ENCODE measurements at regions not wholly inside any gene's neighbourhood (a gene's known extent, or its start where the extent isn't known, plus 50 kb on each side); places are given as distances from the start of the nearest gene placed in this dataset.

DNA sequence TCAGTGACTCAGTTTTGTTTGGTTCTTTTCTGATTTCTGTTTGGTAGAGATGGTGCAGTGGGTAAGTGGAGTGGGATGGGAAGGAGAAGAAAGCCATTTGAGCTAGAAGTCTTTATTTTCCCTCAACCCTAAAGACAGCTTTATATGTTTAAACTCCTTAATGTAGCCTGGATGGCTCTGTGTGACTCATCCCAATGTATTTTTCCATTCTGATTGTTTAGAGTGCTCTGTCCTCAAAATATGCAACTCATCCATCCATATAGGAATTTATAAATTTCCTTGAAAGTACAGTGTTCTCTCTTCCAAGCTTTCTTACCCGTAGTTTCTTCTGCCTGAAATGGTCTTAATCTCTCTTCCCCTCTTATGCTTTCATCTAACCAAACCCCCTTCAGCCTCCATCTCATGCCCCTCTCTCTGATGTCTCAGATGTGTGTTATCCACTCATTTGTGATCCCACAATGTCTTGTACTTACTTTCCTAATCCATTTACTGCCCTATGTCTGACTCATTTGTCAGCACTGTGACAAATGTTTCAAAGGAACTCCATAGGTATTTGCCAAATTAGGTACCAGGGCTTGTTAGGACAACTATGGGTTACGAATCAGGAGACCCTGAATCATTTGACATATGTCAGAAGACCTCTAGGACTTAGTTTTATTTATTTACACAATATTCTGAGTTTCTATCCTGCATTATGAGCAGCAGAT, 217.5 kb upstream of the SGCD start:
- peak; percentile 34 for DNase-seq (ENCODE audit: low read depth)

DNA sequence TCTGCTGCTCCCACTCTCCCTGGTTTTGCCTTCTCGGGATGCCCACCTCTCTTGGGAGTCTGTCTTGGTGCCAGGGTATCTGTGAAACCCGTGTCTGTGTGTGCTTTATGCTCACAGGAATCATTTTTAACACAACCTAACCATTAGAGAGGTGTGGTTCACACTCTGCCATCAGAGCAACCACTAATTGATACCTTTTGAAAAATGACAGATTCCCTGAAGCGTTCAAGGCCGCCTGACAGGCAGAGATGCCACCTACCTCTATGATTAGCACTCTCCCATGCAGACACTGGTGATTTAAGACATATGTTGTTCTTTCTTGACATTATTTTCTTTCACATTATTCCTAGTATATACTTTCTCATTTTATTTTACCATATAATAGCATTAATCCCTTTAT, 207.3 kb upstream of the SGCD start:
- DNase-seq (ENCODE audit: low read depth), result no peak

DNA sequence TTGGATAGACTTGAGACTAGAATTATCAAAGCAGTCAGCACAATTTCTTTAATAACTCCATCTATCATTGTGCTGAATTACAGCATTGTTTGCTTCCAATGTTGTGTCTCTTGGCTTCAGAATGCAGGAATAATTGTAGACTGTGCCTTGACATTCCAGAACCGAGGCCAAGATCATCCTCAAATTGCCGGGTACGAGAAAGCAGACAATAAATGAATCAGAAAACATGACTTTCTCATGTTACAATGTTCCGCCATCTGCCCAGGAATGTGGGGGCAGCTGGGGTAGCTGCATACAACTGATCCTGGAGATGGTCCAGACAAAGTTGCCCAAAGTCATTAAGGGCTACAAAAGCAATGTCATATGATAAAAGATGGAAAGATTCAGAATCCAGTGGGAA, 206.2 kb upstream of the SGCD start:
- DNase-seq (ENCODE audit: low read depth), result peak; percentile 63

DNA sequence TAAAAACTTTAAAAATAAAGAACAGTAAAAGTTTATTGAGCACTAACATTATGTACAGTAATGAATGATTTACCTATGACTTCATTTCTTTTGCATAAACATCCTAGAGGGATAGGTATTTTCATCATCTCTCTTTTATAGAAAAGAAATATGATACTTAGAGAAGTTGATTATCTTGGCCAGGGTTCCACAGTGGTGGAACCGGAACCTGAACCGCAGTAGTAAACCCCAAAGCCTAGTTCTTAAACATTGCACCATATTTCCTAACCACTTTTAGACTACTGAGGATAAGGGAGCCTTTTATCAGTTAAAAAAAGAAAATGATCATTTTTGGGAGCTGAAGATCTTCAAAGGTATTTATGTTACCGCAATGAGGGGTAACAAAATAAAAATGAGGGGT, 205.7 kb upstream of the SGCD start:
- DNase-seq (ENCODE audit: low read depth), result peak; percentile 73

DNA sequence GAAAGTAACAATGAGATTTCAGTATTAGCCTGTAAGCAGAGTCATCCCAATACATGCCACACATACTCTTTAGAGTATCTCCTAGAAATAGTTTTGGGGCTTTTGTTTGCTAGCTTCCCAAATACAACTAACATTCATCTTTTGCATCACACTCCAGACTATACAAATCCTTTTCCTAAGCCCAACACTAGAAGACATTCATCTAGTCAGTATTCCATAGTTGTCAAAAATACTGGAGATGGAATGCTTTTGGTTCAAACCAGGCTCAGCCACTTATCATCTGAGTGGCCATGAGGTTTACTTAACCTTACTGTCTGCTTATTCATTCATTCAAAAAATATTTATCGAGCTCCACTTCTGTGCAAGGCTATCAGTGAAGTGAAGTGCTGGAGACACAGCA, 205.1 kb upstream of the SGCD start:
- no peak for DNase-seq (ENCODE audit: low read depth)

DNA sequence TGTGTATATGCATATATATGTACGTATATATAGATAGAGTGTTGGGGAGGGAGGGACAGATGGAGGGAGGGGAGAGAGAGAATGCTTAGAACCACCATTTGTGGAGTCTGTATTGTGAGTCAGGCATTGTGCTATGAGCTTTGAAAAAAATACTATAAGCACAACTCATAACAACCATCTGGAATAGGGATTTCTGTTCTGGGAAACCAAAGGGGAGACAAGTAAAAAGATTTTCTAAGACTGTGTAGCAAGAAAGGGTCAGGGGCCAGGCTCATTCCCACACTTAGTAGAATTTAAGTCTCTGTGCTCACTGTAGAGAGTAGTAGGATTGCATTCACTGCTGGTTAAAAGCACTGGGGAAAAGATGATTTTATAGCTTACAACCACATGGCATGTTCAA, 202.3 kb upstream of the SGCD start:
- no peak for DNase-seq (ENCODE audit: low read depth)

DNA sequence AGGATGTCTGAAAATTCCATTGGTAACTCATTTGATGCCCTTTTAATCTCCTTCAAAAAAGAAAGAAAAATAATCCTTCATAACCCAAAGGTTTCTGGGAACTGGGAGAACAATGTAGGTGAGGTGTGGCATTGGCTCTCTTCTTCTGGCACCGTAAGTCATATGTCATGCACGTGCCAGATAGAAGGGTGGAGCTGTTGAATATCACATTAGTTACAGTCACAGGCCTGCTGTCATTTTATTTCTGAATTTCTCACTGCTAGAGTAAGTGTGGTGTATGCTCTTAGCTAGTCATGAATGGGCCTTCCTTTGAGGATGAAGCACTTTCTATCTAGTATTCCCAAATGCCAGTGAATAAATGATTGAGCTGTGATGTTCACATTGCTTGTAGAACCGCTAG, 201.8 kb upstream of the SGCD start:
- no peak for DNase-seq (ENCODE audit: low read depth)

DNA sequence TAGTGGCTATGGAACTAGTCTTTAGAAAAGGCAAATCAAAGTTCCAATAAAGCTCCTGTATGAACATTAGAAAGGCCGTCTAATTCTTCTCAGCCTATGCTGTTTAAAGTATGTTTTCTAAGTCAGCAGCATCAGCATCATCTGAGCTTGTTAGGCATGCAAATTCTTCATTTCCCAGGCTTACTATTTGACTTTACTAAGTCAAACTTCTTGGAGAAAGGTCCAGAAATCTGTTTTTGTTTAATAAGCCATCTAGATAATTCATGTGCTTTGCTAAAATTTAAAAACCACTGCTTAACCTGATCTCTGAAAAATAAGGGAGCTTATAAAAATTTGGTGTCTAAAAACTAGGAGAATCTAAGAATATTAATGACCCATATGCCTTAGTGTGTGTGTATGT, 200.2 kb upstream of the SGCD start:
- no peak for DNase-seq (ENCODE audit: low read depth)

DNA sequence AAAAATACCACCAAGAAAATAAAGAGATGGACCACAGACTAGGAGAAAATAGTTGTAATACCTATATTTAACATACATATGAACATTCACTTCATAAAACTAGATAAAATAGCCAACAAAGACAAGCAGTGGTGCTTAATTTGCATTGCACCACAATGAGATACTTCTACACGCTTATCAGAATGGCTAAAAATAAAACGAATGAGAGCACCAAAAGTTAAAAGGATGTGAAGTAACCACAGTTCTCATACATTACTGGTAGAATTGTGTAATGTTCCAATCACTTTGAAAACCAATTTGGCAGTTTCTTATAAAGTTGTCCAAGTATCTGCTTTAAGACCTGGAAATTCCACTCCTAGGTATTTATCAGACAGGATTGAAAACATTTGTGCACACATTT, 198.9 kb upstream of the SGCD start:
- no peak for DNase-seq (ENCODE audit: low read depth)

DNA sequence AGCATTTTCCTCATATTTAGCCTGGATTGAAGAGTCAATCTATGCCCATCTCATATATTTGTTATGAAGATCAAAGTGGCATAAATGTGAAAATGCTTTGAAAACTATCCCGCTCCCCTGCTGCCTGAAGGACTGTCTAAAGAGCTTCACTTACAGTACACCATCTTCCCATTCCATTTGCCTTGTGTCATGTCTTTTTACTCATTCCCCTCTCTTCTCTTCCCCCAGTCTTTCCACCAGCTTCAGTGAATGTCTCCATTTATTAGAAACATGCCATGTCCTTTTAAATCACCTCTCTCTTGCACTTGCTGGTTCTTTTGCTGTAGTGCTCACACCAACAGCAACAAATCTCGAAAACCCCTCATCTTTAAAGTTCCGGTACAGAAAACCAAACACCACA, 192.7 kb upstream of the SGCD start:
- no peak for DNase-seq (ENCODE audit: low read depth)

DNA sequence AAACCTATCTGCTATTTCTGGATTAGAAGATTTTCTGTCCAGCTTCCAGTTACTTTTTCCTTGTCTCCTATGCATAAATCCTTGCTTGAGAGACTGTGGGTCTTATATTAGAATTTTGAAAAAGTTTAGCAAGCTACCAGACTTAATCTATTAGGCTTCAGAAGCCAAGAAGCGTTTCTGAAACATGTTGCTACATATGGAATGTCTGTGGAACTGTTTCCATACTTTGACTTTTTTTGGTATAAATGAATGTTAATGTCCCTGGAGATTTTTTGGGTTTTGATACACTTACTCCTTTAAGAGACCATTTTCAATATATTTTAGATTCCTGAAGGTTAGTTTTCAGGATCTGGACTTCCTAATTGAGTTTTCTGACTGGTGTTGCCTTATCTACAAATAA, 191.4 kb upstream of the SGCD start:
- no peak for DNase-seq (ENCODE audit: low read depth)

DNA sequence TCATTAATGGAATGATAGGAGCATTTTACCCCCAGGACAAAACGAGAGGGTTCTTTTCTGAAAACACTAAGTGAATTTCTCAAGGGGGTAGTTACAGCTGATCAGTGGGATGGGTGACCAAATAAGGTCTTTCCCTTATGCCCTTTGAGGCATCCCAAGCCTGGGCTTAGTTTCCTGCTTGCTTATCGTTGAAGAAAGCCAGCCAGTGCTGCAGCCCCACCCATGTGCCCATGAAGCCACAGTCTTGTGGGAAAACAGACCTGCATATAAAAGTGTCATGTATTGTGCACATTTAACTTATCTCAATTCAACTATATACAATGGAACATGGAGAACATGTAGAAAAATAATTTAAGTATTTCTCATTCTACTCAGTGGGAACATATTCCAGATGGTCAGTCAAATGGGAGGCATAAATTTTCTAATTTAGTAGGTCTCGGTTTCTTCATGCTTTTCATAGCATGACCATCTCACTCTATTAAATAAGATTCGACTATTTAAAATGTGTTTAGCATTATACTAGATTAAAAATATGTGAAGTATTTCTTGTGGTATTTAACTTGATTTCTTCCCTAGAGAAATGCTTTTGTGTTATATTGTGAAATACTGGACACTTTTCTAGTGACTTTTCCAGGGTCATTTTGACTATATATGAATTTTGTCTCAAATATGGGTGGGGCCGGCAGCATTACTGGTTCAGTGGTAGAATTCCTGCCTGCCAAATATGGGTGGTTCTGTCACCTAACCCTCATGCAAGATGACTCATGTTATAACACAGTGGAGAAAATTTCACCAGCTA, 189.7 kb upstream of the SGCD start:
- peak; percentile 40 for DNase-seq (ENCODE audit: low read depth)

DNA sequence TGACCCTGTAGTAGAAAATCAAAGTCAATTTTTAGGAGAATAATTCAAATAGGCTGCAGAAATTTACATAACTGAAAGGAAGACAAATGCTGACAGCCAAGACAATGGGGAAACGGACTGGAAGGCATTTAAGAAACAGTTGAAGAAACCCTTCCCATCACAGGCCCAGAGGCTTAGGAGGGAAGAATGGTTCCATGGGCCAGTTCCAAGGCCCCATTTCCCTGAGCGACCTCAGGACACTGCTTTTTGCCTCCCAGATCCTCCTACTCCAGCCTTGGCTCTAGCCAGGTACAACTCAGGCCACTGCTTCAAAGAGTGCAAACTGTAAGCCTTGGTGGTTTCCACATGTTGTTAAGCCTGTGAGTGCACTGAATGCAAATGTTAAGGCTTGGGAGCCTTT, 184.1 kb upstream of the SGCD start:
- DNase-seq (ENCODE audit: low read depth), result no peak

DNA sequence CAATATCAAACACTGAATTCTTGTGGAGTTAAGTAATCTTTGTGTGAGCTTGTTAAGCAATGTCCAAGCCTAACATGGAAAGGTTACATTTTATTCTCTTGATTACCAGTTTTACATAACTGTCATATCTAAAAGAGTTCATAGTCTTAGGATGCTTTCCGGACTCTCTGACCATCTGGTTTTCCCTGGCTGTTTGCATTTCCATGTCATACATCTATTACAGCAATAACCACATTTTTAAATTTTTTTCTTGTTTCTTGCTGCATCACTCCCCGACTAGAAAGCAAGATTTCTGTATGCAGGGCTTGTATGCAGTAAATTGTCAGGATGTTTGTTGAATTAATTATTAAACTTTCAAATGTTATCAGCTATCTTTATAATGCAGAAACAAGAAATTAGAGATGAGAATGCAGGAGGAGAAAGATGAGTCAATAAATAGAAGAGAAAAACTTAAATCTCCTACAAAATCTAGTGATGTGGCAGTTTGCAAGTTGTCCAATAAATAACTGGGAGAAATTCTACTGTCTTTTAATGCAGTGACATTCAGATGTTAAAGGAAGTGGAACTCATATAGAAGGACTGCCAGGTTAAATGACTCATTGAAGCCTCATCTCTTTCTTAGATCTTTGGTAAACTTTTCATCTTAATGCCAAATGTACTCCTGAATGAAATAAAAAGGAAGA, 179.6 kb upstream of the SGCD start:
- DNase-seq (ENCODE audit: low read depth), result peak; percentile 68

DNA sequence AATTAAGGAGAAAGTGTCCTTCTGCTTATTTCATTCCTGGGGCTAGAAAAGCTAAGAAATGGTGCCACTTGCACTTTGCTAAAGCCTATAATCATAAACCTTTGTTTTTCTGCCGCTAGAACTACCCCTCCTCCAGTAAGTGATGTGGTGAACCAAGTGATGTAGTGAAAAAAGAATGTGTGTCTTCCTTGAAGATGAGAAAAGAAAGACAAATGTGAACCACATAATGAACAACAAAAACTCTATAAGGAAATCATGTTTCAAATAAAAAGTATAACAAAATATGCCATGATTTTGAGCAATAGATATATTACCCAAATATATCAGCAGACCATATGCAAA, 179.0 kb upstream of the SGCD start:
- no peak for DNase-seq (ENCODE audit: low read depth)

DNA sequence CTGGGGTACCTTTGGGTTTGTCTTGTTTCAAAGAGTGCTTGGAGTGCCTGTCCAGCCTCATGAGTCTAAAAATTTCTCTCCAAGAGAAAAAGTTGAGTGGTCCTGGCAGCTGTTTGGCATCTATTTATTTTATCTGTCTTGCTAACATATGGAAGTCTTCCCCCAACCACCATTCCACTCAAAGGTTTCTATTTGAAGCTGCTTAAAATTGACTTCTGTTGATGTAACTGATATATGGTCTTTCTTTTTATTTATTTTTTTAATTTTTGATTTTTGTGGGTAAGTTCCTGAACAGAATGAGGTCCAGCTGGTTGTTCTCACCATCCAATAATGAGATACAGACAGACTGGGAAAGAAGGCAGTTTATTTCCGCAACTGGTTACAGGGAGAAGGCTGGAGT, 178.7 kb upstream of the SGCD start:
- no peak for DNase-seq (ENCODE audit: low read depth)

DNA sequence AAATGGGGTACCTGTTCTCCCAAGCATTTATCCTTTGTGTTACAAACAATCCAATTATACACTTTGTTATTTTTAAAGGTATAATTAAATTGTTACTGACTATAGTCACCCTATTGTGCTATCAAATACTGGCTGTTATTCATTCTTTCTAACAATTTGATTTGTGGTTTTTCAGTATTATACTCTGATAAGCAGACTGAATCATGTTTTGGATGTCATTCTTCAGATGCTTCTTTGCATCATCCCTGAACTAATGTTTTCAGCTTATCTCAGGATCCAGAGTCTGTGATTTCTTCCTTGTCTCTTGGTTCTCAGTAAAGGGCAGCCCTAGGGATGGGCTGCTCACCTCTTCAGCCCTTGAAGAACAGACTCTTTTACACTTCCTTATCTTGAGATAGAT, 177.8 kb upstream of the SGCD start:
- no peak for DNase-seq (ENCODE audit: low read depth)

DNA sequence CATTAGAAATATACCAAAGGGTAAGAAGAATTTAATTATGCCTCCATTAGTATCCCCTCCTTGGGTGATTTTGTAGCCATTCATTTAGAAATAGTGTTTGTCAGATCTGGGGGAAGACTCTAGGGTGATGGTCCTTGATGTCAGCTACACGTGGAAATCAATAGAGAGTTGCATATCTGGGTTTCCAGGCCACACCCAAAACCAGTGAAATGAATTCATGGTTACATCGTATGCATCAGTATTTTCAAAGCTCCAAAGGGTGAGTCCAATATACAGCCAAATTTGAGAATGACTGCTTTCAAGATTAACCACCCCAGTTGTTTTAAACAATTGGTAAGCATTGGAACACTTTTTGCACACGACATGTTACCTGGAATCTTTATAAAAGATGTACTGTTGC, 173.4 kb upstream of the SGCD start:
- DNase-seq (ENCODE audit: low read depth), result no peak

DNA sequence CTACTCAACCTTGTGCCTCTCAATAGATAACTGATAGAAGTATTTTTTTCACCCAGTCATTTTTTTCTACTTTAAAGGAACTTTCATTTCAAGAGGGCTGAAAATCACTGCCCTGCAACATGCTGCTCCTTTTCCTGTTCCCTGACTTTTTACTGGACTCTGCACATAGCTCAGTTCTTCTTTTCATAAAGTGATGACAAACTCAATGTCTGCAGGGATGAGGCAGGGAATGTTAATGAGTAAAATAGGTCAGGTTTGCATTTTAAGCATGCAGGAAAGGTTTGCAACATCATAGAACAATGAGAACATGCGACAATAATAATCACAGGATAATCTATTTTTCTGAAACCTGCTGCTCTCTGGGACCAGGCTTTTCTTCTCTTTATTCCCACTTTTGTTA, 172.2 kb upstream of the SGCD start:
- no peak for DNase-seq (ENCODE audit: low read depth)

DNA sequence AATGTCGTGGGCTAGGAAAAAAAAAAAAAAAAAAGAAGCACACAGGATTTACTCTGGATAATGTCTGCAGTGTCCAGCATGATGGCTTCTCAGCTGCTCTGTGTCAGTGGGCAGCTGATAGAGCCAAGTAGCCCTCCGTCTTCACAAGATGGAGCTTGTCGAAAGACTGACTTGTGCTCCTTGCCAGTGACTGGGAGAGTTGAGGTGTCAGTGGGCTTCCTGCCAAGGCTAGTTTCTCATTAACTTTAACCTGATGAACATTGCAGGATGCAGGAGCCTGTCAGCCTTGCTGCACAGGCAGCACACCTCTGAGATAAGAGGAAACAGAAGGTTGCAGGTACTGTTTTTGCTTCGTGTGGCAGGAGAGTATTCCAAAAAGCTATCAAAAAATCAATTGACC, 171.4 kb upstream of the SGCD start:
- DNase-seq (ENCODE audit: low read depth), result no peak

DNA sequence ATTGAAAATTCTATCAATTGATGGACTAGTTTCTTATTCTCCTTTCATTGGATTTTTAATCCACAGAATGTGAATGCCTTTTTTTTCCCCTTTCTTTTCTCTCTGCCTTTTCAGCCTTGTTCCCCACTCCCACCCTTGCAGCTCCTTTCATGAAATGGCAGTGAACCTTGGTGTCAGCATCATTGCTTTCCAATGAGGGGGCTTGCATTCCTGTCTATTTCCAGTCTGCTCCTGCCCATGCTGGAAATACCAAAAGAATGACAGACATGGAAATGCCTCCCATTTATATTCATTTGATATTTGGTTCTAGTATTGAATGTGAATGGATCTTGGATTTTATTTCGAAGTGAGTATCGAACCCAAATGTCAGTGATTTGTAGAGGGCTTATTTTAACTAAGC, 162.7 kb upstream of the SGCD start:
- DNase-seq (ENCODE audit: low read depth), result no peak

DNA sequence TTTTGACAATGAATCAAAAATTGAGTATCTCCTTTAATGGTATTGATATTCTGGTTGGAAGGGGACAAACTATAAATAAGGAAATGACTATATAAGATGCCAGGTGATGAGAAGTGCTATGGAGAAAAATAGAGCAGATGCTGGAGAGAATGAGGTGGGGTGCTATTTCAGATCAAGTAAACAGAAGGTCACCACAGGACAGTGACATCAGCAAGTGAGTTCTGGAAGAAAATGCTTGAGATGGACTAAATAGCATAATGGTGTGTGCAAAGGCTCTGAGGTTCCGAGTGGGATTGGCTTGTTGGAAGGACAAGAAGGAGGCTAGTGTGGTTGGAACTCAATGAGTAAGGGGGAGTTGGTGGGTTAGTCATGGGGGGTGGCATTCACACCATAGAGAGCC, 157.5 kb upstream of the SGCD start:
- DNase-seq (ENCODE audit: low read depth), result no peak
